ENCODE measurements at regions not wholly inside any gene's neighbourhood (a gene's known extent, or its start where the extent isn't known, plus 50 kb on each side); places are given as distances from the start of the nearest gene placed in this dataset.

DNA sequence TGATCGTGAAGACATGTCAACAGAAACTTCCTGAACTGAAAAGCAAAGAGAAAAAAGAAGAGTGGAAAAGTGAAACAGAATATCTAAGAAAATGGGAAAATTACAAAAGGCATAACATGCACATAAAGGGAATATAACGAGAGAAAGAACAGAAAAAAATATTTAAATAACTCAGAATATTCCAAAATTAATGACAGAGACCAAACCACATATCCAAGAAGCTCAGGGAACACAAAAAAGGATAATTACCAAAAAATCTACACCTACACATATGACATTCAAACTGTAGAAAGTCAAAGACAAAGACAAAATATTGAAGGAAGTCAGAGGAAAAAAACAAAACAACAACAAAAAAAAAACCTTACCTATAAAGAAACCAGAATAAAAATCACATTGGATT, 105.5 kb downstream of the OR13A1 start:
- Mint-ChIP-seq H3K27ac (ENCODE audit: unreplicated experiment) (no peak overlapping the region), H3K9me3 (ENCODE audit: unreplicated experiment) (peaks cover 4% of the 10 kb centered on the region), H3K36me3 (ENCODE audit: unreplicated experiment) (no peaks in the 10 kb centered on the region), H3K27me3 (ENCODE audit: unreplicated experiment) (peaks cover 36% of the 10 kb centered on the region), H3K4me1 (ENCODE audit: unreplicated experiment) (no peaks in the 10 kb centered on the region), H3K4me3 (ENCODE audit: unreplicated experiment) (no peak overlapping the region)
- TF ChIP-seq, protein P1, sequence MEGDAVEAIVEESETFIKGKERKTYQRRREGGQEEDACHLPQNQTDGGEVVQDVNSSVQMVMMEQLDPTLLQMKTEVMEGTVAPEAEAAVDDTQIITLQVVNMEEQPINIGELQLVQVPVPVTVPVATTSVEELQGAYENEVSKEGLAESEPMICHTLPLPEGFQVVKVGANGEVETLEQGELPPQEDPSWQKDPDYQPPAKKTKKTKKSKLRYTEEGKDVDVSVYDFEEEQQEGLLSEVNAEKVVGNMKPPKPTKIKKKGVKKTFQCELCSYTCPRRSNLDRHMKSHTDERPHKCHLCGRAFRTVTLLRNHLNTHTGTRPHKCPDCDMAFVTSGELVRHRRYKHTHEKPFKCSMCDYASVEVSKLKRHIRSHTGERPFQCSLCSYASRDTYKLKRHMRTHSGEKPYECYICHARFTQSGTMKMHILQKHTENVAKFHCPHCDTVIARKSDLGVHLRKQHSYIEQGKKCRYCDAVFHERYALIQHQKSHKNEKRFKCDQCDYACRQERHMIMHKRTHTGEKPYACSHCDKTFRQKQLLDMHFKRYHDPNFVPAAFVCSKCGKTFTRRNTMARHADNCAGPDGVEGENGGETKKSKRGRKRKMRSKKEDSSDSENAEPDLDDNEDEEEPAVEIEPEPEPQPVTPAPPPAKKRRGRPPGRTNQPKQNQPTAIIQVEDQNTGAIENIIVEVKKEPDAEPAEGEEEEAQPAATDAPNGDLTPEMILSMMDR (IDR thresholded peaks at IDR 0.05) = no peak
- no peak for DNase-seq (ENCODE audit: extremely low spot score, unreplicated experiment)

DNA sequence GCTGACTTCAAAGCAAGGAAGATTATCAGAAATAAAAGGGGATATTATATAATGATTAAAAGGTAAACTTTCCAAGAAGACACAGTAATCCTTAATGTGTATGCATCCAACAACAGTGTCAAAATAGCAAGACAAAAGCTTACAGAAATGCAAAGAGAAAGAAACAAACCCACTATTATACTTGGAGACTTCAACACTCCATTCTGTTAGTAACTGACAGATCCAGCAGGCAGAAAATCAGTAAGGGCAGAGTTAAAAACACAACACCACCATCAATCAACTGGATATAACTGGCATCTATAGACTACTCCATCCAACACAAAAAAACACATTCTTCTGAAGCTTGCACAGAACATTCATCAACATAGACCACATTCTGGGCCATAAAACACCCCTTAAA, 103.8 kb downstream of the OR13A1 start:
- Mint-ChIP-seq H3K36me3 (ENCODE audit: unreplicated experiment) (no peaks in the 10 kb centered on the region), H3K27ac (ENCODE audit: unreplicated experiment) (no peak overlapping the region)
- DNase-seq (ENCODE audit: extremely low spot score, unreplicated experiment) = no peak

DNA sequence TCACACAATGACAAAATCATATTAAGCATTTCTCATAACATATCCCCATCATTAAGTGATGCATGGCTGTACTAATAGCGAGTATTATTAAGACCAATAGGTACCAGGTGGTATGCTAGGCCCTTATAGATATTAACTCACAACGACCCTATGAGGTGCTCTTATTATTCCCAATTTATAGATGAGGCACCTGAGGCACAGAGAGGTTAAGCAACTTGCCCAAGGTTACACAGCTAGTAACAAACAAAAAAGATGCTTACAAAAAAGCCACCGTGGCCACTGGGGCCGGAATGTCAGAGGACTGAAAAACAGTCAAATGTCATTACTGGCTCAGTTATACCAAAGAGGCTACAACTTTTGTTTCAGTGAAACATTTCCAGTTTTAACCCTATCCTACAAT, 96.0 kb downstream of the OR13A1 start:
- H3K27me3 Mint-ChIP-seq (ENCODE audit: unreplicated experiment) = peaks cover 8% of the 10 kb centered on the region
- no peaks in the 10 kb centered on the region for H3K4me1 Mint-ChIP-seq (ENCODE audit: unreplicated experiment)
- no peak overlapping the region for H3K27ac Mint-ChIP-seq (ENCODE audit: unreplicated experiment)
- H3K4me3 Mint-ChIP-seq (ENCODE audit: unreplicated experiment) = no peak overlapping the region
- TF ChIP-seq, protein P1 (IDR thresholded peaks at IDR 0.05) = no peak
- H3K9me3 Mint-ChIP-seq (ENCODE audit: unreplicated experiment) = no peaks in the 10 kb centered on the region
- no peaks in the 10 kb centered on the region for H3K36me3 Mint-ChIP-seq (ENCODE audit: unreplicated experiment)
- DNase-seq (ENCODE audit: extremely low spot score, unreplicated experiment) = no peak

More for the DNA sequence above, 103.8 kb downstream of the OR13A1 start:
- Mint-ChIP-seq H3K4me1 (ENCODE audit: unreplicated experiment) (no peaks in the 10 kb centered on the region), H3K27me3 (ENCODE audit: unreplicated experiment) (peaks cover 37% of the 10 kb centered on the region), H3K9me3 (ENCODE audit: unreplicated experiment) (peaks cover 4% of the 10 kb centered on the region), H3K4me3 (ENCODE audit: unreplicated experiment) (no peak overlapping the region)
- TF ChIP-seq, protein P1 (IDR thresholded peaks at IDR 0.05) = no peak

DNA sequence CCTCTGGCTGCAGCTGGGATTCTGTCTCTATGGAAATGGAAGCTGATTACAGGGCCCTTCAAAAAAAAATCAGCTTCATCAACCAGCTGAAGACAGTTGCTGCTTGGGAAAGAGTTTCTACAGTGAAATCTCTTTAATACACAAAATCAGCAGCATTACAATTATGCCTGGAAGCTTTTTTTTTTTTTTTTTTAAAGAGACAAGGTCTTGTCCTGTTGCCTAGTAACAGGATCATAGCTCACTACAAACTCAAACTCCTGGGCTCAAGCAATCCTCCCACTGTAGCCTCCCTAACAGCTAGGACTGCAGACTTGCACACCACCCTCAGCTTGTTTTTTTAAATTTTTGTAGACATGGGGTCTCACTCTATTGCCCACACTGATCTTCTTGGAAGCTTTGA, 94.5 kb downstream of the OR13A1 start:
- TF ChIP-seq, protein P1 (IDR thresholded peaks at IDR 0.05) = no peak
- Mint-ChIP-seq H3K4me1 (ENCODE audit: unreplicated experiment) (no peaks in the 10 kb centered on the region), H3K4me3 (ENCODE audit: unreplicated experiment) (no peak overlapping the region), H3K9me3 (ENCODE audit: unreplicated experiment) (no peaks in the 10 kb centered on the region), H3K27me3 (ENCODE audit: unreplicated experiment) (peaks cover 6% of the 10 kb centered on the region), H3K27ac (ENCODE audit: unreplicated experiment) (no peak overlapping the region), H3K36me3 (ENCODE audit: unreplicated experiment) (no peaks in the 10 kb centered on the region)
- no peak for DNase-seq (ENCODE audit: extremely low spot score, unreplicated experiment)

DNA sequence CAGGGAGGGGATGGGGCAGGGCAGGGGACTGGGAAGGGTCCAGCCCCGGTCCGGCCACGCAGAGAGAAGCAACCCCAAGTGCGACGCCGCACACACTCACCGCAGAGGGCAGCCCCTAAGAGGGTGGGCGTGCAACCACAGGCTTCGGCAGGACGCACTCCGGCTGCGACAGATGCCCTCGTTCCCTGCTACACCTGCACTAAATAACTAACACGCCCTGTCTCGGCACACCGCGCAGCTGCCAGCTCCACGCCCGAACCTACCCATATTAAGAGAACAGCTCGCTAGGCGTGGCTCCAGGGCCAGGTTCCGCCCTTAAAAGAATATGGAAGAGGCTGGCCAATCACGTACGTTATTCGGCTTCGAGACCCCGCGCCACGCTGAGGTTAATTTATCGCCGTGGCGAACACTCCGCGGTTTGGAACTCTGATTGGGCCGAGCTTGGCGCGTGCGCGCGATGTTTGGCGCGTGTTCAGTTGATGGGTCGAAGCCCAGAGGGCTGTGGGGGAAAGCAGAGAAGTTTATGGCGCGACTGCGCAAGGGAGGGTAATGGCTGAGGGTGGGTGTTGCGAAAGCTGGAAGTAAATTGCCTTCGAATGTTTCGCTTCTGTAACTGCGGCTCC, 91.1 kb downstream of the OR13A1 start:
- Mint-ChIP-seq H3K9me3 (ENCODE audit: unreplicated experiment) (peaks cover 4% of the 10 kb centered on the region), H3K4me3 (ENCODE audit: unreplicated experiment) (no peak overlapping the region), H3K27me3 (ENCODE audit: unreplicated experiment) (peaks cover 17% of the 10 kb centered on the region), H3K4me1 (ENCODE audit: unreplicated experiment) (no peaks in the 10 kb centered on the region), H3K27ac (ENCODE audit: unreplicated experiment) (no peak overlapping the region), H3K36me3 (ENCODE audit: unreplicated experiment) (no peaks in the 10 kb centered on the region)
- no peak for DNase-seq (ENCODE audit: extremely low spot score, unreplicated experiment)
- TF ChIP-seq, protein P1 (IDR thresholded peaks at IDR 0.05) = no peak

Measured in osteocyte (in vitro differentiated cells).